Stimulated activated CD4-positive, alpha-beta T cell treated with anti-CD3 and anti-CD28 coated beads, Interleukin-1b, Interleukin-23, amount 100 ng/mL, for 24 hours (primary cell): ENCODE measurements at regions not wholly inside any gene's neighbourhood (a gene's known extent, or its start where the extent isn't known, plus 50 kb on each side); places are given as distances from the start of the nearest gene placed in this dataset.

Experiments
- DNase-seq, 4 experiments: peaks; one replicate each; pipeline ENCODE4 v3.0.0-alpha.2; 2020; ENCODE audit warnings: low read depth in 4 of 4, low spot score in 1 of 4

- DNase-seq = no peak
These were observed 769.9 kb upstream of the ADAMTS16 start for GRCh38 chr5:4370218-4370617.

DNA sequence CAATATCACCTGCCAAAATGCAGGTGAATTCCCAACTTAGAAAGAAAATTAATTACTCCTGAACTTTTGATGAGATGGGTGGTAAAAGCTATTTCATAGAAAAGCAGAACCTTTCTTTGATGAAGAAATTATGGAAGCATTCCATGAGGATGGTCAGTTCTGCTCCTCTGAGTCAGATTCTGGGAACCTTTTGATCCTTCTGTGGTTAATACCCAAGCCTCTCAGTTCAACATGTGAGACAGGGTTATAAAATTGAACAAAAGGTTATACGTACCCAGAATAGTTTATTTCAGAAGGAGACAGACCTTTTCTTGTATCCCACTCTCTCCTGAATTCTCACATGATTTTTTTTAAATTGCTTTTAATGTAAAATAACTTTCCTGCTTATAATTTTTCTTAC, 767.6 kb upstream of the ADAMTS16 start:
- DNase-seq = no peak

DNA sequence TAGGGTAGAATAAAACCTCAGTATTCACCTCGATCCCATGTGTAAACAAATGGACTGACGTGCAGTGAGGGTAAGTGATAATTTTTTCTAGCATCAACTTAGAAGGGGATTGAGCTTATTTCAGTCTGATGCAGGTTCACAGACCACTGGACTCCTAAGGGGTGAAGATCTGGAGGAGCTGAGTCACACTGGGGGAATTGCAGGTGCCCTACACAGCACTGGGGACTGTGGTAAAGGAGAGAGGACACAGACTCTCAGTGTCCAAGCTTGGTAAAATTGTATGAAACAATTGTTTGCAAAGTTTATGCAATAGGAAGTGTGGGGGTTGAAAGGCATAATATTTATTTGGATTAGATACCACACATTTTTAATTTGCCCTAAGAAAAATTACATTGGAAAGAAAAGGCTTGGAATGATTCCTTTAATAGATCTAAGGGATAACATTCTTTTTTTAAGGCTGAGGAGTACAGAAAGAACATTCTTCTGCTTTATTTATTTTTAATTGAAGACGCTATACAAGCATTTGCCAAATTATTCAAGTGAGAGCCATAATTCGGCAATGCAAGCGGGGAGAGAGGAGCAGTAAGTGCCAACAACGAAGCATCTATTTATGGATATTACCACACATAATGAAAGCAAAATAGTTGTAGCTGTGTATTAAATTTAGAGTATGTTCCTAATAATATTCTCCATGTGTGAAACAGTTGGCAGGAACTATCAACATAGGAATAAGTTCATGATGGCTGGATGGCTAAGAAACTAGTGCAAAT, 766.9 kb upstream of the ADAMTS16 start:
- DNase-seq = no peak

DNA sequence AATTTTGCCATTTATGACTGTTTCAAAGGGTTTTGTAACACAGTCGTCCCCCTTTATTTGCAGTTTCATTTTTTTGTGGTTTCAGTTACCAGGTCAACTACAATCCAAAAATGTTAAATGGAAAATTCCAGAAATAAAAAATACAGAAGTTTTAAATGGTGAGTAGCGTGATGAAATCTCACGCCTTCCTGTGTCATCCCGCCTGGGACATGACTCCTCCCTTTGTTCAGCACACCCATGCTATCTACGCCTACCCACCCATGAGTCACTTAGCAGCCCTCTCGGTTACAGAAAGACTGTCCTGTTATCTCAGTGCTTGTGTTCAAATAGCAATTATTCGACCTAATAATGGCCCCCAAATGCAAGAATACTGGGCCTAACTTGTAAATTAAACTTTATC, 765.3 kb upstream of the ADAMTS16 start:
- no peak for DNase-seq

- no peak for DNase-seq
These were observed 764.5 kb upstream of the ADAMTS16 start for GRCh38 chr5:4375640-4376039.

DNA sequence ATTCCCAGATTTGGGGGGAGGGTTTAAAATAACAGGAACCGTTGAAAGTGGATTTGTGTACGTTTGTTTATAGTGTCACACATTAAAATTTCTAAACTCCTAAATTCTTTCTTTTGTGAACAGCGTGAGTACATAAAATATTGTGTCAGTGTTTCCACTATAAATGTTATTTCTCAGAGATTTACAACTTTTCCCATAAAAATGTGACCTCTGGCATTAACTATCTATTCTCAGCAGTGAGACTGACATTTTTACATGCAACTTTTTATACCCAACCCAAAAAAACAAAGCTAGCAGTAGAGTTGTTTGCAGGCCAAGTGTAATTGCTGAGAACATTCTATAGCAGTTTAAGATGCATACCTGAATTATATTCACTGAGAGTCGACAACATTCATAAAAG, 757.0 kb upstream of the ADAMTS16 start:
- DNase-seq = no peak

- DNase-seq = no peak
These were observed 756.5 kb upstream of the ADAMTS16 start for GRCh38 chr5:4383518-4384198.

- no peak for DNase-seq
These were observed 755.5 kb upstream of the ADAMTS16 start for GRCh38 chr5:4384649-4385048.

DNA sequence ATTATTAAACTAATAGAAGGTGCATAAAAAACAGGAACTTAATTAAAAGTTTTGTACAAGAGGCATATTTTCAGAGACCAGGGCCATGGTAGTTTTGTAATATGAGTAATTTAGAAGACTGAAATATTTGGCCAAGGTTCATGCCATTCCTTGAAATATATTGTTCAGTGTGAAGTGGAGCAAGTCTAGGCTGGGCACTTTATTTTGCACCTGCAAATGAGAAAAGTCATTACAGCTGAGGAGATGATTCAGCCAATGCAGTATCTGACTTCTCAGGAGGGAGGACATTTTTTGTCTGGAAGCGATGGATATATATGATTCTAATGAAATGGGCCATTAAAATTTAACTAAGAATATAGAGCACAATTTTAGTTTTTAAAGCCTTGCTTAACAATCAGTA, 754.0 kb upstream of the ADAMTS16 start:
- no peak for DNase-seq

DNA sequence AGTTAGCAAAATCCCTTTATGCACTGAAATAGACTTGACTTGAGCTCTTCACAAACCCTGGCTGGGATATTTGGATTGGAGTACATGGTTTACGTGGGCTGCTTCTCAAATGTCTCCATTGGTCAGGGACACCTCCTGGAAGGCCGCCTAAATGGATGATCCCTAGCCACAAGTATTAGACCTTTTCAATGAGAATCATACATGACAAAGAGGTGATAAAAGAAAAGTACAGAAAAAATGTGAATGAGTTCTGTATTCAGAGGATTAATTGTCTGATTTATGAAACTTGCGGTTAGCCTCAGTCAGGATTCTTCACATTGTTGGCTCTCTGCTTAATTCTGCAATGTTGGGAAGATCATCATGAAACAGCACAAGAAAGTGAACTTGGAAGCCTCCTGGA, 752.8 kb upstream of the ADAMTS16 start:
- no peak for DNase-seq

DNA sequence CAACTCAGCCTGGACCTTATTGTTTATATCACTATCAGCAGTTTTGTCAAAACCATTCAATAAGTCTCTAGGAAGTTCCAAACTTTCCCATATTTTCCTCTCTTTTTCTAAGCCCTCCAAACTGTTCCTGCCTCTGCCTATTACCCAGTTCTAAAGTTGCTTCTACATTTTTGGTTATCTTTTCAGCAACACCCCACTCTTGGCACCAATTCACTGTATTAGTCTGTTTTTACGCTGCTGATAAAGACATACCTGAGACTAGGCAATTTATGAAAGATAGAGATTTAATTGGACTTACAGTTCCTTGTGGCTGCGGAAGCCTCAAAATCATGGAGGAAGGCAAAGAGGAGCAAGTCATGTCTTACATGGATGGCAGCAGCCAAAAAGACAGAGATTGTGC, 744.4 kb upstream of the ADAMTS16 start:
- no peak for DNase-seq

GRCh38 chr5:4405614-4406219, 734.4 kb upstream of the ADAMTS16 start:
- no peak for DNase-seq

DNA sequence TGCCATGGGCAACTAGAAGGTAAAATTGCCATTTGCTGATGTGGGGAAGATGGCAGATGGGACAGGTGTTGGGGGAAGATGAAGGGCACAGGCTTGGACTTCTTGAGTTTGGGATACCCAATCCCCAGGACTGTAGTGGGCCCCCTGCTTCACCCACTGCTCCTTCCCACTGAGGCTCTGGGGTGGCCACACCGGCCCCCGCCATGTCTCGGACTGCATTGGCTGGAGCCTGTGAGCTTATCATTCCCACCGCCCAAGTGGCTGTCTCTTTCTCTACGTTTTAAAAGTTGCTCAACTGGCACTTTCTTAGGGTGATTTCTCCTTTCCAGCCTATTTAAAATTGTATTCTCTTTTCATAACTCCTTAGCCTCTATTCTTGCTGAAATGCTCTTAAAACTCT, 730.0 kb upstream of the ADAMTS16 start:
- no peak for DNase-seq

DNA sequence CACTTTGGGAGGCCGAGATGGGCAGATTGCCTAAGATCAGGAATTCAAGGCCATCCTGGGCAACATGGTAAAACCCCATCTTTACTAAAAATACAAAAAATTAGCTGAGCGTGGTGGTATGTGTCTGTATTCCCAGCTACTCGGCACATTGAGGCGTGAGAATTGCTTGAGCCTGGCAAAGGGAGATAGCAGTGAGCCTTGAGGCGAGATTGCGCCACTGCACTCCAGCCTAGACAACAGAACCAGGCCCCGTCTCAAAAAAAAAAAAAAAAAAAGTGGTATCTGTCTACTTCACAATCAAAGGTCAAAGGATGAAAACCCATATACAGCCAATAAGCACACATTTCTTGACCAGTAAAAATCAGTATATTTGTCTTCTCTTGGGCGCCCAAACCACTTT, 728.5 kb upstream of the ADAMTS16 start:
- DNase-seq = no peak

GRCh38 chr5:4413996-4414395, 726.1 kb upstream of the ADAMTS16 start:
- DNase-seq = no peak

DNA sequence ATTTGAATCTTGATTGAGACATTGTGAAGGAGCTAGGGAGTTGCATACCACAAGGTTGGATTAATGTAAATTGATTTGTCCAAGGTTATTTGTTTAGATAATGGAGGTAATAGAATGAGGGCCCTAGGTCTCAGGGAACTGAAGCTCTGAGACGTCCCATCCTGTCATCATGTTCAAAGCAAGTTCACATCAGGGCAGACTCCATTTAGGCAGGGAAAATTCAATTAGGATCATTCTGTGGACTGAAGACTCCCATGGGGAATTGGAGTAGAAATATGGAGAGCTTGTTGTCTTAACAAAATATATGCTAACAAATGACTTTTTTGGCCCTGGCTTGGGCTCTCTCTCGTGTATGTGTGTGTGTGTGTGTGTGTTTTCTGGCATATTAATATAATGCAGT, 722.0 kb upstream of the ADAMTS16 start:
- no peak for DNase-seq

DNA sequence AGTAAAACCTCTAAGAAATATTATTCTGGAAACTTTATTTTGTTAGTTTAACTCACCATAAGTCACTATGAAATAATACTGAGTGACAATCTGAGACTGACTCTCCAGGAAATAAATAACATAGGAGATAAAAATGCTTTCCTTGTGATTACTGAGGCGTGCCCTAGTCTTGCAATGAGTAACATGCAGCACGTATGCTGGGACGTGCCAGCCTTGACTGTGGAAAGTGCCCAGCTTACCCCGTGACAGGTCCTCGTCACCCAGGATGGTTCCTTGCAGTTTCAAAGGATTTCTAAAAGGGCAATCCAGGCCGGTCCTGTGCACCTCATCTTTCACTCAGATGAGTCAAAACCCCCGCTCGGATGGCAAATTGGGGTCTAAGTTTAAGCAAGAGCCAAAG, 720.8 kb upstream of the ADAMTS16 start:
- DNase-seq = no peak

- no peak for DNase-seq
These were observed 720.0 kb upstream of the ADAMTS16 start for GRCh38 chr5:4420177-4420576.

GRCh38 chr5:4420681-4421080, 719.4 kb upstream of the ADAMTS16 start:
- DNase-seq = no peak

DNA sequence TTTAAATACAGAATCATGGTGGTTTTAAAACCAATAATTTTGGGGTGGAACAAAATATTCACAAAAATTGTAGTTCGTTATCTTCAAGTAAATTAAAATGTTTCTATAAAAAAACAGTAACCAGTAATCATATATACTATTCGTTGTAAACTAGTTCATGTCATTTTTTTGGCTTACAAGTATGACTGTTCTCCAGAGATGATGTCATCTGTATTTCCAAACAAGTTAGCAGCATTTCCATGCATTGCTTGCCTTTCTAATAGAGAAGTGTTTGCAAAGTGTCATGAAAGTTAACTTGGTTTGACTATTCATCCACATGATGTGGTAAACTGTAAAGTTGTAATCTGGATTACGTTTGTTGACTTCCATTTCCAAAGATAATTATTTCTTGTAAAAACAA, 717.9 kb upstream of the ADAMTS16 start:
- no peak for DNase-seq

DNA sequence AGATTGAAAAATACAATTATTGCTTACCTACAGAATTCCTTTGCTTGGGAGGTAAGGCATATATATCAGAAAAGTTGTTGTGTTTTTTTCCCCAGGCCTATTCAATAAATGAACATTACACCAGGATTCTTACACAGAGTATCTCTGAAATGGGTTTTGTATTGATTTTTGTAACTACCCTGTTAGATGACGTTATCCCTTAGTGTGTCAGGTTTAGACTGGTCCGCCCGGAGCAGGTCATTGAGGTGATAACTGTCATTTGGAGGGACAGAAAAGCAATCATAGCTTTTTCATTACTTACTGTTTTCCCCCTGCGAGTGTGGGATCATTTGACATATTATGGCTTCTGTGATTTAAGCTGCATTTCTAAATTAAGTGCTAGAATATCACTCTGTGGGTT, 715.2 kb upstream of the ADAMTS16 start:
- DNase-seq = no peak

DNA sequence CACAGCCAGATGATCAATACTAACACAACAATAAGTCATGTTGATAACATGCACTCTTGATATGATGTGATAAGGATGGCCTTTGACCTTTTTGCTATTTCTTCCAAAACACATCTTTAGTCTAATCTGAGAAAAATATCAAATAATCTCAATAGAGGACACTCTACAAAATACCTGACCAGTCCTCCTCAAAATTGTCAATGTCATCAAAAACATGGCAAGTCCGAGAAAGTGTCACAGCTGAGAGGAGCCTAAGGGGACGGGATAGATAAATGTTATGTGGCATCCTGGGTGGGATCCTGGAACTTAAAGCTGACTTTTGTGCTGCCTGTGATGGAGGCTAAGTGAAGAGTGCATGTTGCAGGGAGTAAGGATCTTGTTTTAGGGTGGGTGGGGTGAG, 699.6 kb upstream of the ADAMTS16 start:
- DNase-seq = no peak

DNA sequence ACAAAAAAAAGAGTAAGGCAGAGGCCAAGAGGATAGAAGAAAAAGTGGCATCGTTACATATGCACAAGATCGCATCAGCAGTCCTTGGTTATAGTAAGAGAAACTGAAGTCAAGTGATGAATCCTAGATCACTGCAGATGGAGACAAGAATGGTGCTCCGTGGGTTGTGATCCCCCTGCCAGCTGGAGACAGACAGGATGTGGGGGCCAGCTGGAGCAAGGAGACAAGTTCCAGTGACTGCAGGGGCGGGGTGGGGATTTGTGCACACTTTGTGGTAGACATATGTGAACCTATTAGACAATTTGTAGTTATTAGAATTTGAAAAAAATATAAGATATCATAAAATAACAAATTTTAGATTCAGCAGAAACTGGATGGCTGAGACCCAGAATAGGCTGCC, 697.9 kb upstream of the ADAMTS16 start:
- DNase-seq = no peak
